ENCODE measurements at regions not wholly inside any gene's neighbourhood (a gene's known extent, or its start where the extent isn't known, plus 50 kb on each side); places are given as distances from the start of the nearest gene placed in this dataset.
"Not testable (repeated sequence)": the region's sequence is repeated elsewhere in the genome, so short reads cannot be mapped to it uniquely, and the experiment has no call there.

GRCh38 chr4:171340258-171340657 lies 472.9 kb upstream of the GALNTL6 start:
- Histone ChIP-seq H2BK12ac (ENCODE audit: low read length) (no peak overlapping the region), H4K8ac (ENCODE audit: low read depth, low read length) (no peak overlapping the region), H3K36me3 (ENCODE audit: control insufficient read depth in 1 of 2, insufficient read depth in 2 of 2, low read length in 2 of 2) (no peaks in the 10 kb centered on the region), H3K27me3 (ENCODE audit: insufficient read depth, low read length) (no peaks in the 10 kb centered on the region), H3K4me2 (ENCODE audit: low read length) (no peak overlapping the region), H3K9me3 (ENCODE audit: insufficient read depth, low read depth, low read length) (no peaks in the 10 kb centered on the region), H3K9ac (ENCODE audit: low read length) (no peak overlapping the region), H3K14ac (ENCODE audit: low read length) (no peak overlapping the region), H3K79me2 (ENCODE audit: control insufficient read depth, insufficient read depth, low read length, poor library complexity) (no peaks in the 10 kb centered on the region), H3K79me1 (ENCODE audit: low read length) (no peaks in the 10 kb centered on the region), H3K18ac (ENCODE audit: low read length) (no peak overlapping the region), H2BK120ac (ENCODE audit: insufficient read depth, low read length, poor library complexity) (no peak overlapping the region), H2AK5ac (ENCODE audit: low read length) (no peak overlapping the region), H4K12ac (ENCODE audit: low read depth, low read length) (no peak overlapping the region), H3K4me3 (ENCODE audit: low read depth, low read length) (no peak overlapping the region), H4K91ac (ENCODE audit: low read depth, low read length) (no peak overlapping the region), H3K4me1 (ENCODE audit: control insufficient read depth in 1 of 2, insufficient read depth in 2 of 2, low read length in 2 of 2) (no peaks in the 10 kb centered on the region), H2AFZ (ENCODE audit: insufficient read depth, low read length, poor library complexity) (no peak overlapping the region), H3K23ac (ENCODE audit: low read length) (no peak overlapping the region), H3K4ac (ENCODE audit: low read depth, low read length) (no peak overlapping the region), H2BK5ac (ENCODE audit: low read depth, low read length, poor library complexity) (no peak overlapping the region), H3K27ac (ENCODE audit: low read depth, low read length) (no peak overlapping the region)
- DNase-seq: peak in 1 of 2 donors; percentile 1
- no CpG with 5 or more reads among the region's 6 CpGs for WGBS (ENCODE audit: extremely low coverage, insufficient coverage, insufficient read length)

DNA sequence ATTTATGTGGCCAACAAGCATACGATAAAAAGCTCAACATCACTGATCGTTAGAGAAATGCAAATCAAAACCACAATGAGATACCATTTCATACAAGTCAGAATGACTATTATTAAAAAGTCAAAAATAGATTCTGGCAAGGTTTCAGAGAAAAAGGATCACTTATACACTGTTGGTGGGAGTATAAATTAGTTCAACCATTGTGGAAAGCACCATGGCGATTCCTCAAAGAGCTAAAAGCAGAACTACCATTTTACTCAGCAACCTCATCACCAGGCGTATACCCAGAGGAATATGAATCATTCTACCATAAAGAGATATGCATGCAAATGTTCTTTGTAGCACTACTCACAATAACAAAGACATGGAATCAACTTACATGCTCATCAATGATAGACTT lies 478.7 kb upstream of the GALNTL6 start:
- Histone ChIP-seq H2BK12ac (ENCODE audit: low read length) (no peak overlapping the region), H3K23ac (ENCODE audit: low read length) (no peak overlapping the region), H3K18ac (ENCODE audit: low read length) (no peak overlapping the region), H3K36me3 (ENCODE audit: control insufficient read depth in 1 of 2, insufficient read depth in 2 of 2, low read length in 2 of 2) (no peaks in the 10 kb centered on the region), H3K4ac (ENCODE audit: low read depth, low read length) (no peak overlapping the region), H4K8ac (ENCODE audit: low read depth, low read length) (no peak overlapping the region), H3K4me2 (ENCODE audit: low read length) (no peak overlapping the region), H3K9me3 (ENCODE audit: insufficient read depth, low read depth, low read length) (no peaks in the 10 kb centered on the region), H3K4me3 (ENCODE audit: low read depth, low read length) (no peak overlapping the region), H4K12ac (ENCODE audit: low read depth, low read length) (no peak overlapping the region), H2BK120ac (ENCODE audit: insufficient read depth, low read length, poor library complexity) (no peak overlapping the region), H3K27me3 (ENCODE audit: insufficient read depth, low read length) (no peaks in the 10 kb centered on the region), H2AFZ (ENCODE audit: insufficient read depth, low read length, poor library complexity) (no peak overlapping the region), H3K9ac (ENCODE audit: low read length) (no peak overlapping the region), H4K91ac (ENCODE audit: low read depth, low read length) (no peak overlapping the region), H3K4me1 (ENCODE audit: control insufficient read depth in 1 of 2, insufficient read depth in 2 of 2, low read length in 2 of 2) (no peaks in the 10 kb centered on the region), H3K79me2 (ENCODE audit: control insufficient read depth, insufficient read depth, low read length, poor library complexity) (no peaks in the 10 kb centered on the region), H3K14ac (ENCODE audit: low read length) (no peak overlapping the region), H3K27ac (ENCODE audit: low read depth, low read length) (no peak overlapping the region), H3K79me1 (ENCODE audit: low read length) (no peaks in the 10 kb centered on the region), H2AK5ac (ENCODE audit: low read length) (no peak overlapping the region), H2BK5ac (ENCODE audit: low read depth, low read length, poor library complexity) (no peak overlapping the region)
- no CpG with 5 or more reads among the region's 4 CpGs for WGBS (ENCODE audit: extremely low coverage, insufficient coverage, insufficient read length)
- DNase-seq: no peak

DNA sequence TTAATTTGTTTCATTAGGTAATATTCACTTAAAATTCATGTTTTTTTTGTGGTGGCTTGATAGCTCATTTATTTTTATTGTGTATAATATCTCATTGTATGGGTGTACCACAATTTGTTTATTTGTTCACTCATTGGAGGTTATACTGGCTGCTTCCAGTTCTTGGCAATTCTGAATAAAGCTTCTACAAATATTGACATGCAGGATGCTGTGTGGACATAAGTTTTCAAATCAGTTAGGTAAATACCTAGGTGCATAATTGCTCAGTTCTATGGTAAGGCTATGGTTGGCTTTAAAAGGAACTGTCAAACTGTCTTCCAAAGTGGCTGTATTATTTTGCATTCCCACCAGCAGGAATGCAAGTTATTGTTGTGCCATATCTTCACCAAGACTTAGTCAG lies 504.5 kb upstream of the GALNTL6 start:
- H4K8ac ChIP-seq (ENCODE audit: low read depth, low read length): no peak overlapping the region
- no peak overlapping the region for H3K14ac ChIP-seq (ENCODE audit: low read length)
- no peak overlapping the region for H2BK120ac ChIP-seq (ENCODE audit: insufficient read depth, low read length, poor library complexity)
- no peak overlapping the region for H3K27ac ChIP-seq (ENCODE audit: low read depth, low read length)
- H3K4me3 ChIP-seq (ENCODE audit: low read depth, low read length): no peak overlapping the region
- H3K9me3 ChIP-seq (ENCODE audit: insufficient read depth, low read depth, low read length): no peaks in the 10 kb centered on the region
- H3K79me1 ChIP-seq (ENCODE audit: low read length): no peaks in the 10 kb centered on the region
- no peak overlapping the region for H4K12ac ChIP-seq (ENCODE audit: low read depth, low read length)
- no peak overlapping the region for H3K9ac ChIP-seq (ENCODE audit: low read length)
- H2AFZ ChIP-seq (ENCODE audit: insufficient read depth, low read length, poor library complexity): no peak overlapping the region
- H3K18ac ChIP-seq (ENCODE audit: low read length): no peak overlapping the region
- no peak overlapping the region for H2AK5ac ChIP-seq (ENCODE audit: low read length)
- no peak for DNase-seq
- no peak overlapping the region for H2BK5ac ChIP-seq (ENCODE audit: low read depth, low read length, poor library complexity)
- no peak overlapping the region for H4K91ac ChIP-seq (ENCODE audit: low read depth, low read length)
- no peaks in the 10 kb centered on the region for H3K79me2 ChIP-seq (ENCODE audit: control insufficient read depth, insufficient read depth, low read length, poor library complexity)
- no peaks in the 10 kb centered on the region for H3K4me1 ChIP-seq (ENCODE audit: control insufficient read depth in 1 of 2, insufficient read depth in 2 of 2, low read length in 2 of 2)
- H3K27me3 ChIP-seq (ENCODE audit: insufficient read depth, low read length): no peaks in the 10 kb centered on the region
- H3K36me3 ChIP-seq (ENCODE audit: control insufficient read depth in 1 of 2, insufficient read depth in 2 of 2, low read length in 2 of 2): no peaks in the 10 kb centered on the region
- H3K23ac ChIP-seq (ENCODE audit: low read length): no peak overlapping the region
- no peak overlapping the region for H3K4me2 ChIP-seq (ENCODE audit: low read length)
- H3K4ac ChIP-seq (ENCODE audit: low read depth, low read length): no peak overlapping the region
- no peak overlapping the region for H2BK12ac ChIP-seq (ENCODE audit: low read length)

GRCh38 chr4:171298048-171298718 lies 515.0 kb upstream of the GALNTL6 start:
- H3K4ac ChIP-seq (ENCODE audit: low read depth, low read length); H4K8ac ChIP-seq (ENCODE audit: low read depth, low read length); H3K23ac ChIP-seq (ENCODE audit: low read length); H3K9ac ChIP-seq (ENCODE audit: low read length); H4K12ac ChIP-seq (ENCODE audit: low read depth, low read length); H3K79me2 ChIP-seq (ENCODE audit: control insufficient read depth, insufficient read depth, low read length, poor library complexity); H3K27ac ChIP-seq (ENCODE audit: low read depth, low read length); H3K27me3 ChIP-seq (ENCODE audit: insufficient read depth, low read length); H3K18ac ChIP-seq (ENCODE audit: low read length); H3K79me1 ChIP-seq (ENCODE audit: low read length); H2AFZ ChIP-seq (ENCODE audit: insufficient read depth, low read length, poor library complexity); H2BK12ac ChIP-seq (ENCODE audit: low read length); H3K4me2 ChIP-seq (ENCODE audit: low read length); H4K91ac ChIP-seq (ENCODE audit: low read depth, low read length); H3K14ac ChIP-seq (ENCODE audit: low read length); H2AK5ac ChIP-seq (ENCODE audit: low read length); H3K4me3 ChIP-seq (ENCODE audit: low read depth, low read length); H2BK120ac ChIP-seq (ENCODE audit: insufficient read depth, low read length, poor library complexity); H3K36me3 ChIP-seq (ENCODE audit: control insufficient read depth in 1 of 2, insufficient read depth in 2 of 2, low read length in 2 of 2); H3K9me3 ChIP-seq (ENCODE audit: insufficient read depth, low read depth, low read length); H3K4me1 ChIP-seq (ENCODE audit: control insufficient read depth in 1 of 2, insufficient read depth in 2 of 2, low read length in 2 of 2); H2BK5ac ChIP-seq (ENCODE audit: low read depth, low read length, poor library complexity): not testable (repeated sequence)
- WGBS (ENCODE audit: extremely low coverage, insufficient coverage, insufficient read length): no CpG with 5 or more reads among the region's 52 CpGs
- peak; percentile 0 to 8 for DNase-seq
